Embryonic facial prominence (tissue), 1 donor: ENCODE measurements at regions not wholly inside any gene's neighbourhood (a gene's known extent, or its start where the extent isn't known, plus 50 kb on each side); places are given as distances from the start of the nearest gene placed in this dataset.
"Not testable (repeated sequence)": the region's sequence is repeated elsewhere in the genome, so short reads cannot be mapped to it uniquely, and the experiment has no call there.

Experiments
- DNase-seq: peaks from one replicate; pipeline ENCODE4 v3.0.0-alpha.2; 2016; ENCODE audit errors: extremely low spot score

DNA sequence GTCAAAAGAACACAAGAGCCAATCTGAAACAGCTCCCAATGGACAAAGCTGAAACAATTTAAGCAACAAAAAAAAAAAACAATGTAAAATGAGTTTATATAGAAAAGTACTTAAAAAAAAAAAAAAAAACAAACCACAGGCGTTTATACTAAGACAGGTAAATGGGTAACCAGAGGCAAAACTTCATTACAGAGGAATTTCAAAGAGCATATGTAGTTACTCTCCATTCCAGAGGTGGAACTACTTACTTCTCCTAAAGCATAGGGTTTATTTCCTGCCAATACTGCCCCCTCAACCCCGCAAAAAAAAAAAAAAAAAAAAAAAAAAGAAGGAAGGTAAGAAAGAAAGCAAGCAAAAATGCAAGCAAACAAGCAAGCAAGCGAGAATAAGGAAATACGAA lies 132.9 kb downstream of the LIG4 start:
- DNase-seq = no peak

DNA sequence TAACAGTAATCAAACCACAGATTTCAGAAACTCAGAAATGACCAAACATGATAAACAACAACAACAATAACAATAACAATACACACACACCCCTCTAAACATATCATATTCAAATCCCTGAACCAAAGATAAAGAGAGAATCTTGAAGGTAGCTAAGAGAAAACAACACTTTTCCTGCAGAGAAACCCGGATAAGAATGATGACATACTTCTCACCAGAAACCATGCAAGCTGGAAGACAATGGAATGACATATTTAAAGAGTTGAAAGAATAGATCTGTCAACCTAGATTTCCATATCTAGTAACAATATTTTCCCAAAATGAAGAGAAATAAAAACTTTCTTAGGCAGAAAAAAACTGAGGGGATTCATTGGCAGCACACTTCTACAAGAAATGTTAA lies 138.1 kb downstream of the LIG4 start:
- no peak for DNase-seq

DNA sequence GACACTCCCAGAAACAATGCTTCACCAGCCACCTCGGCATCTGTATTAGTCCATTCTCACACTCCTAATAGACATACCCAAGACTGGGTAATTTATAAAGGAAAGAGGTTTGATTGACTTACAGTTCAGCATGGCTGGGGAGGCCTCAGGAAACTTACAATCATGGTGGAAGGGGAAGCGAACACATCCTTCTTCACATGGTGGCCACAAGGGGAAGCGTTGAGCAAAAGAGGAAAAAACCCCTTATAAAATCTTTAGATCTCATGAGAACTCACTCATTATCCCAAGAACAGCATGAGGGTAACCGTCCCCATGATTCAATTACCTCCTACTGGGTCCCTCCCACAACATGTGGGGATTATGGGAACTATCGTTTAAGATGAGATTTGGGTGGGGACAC lies 140.9 kb downstream of the LIG4 start:
- DNase-seq = not testable (repeated sequence)

DNA sequence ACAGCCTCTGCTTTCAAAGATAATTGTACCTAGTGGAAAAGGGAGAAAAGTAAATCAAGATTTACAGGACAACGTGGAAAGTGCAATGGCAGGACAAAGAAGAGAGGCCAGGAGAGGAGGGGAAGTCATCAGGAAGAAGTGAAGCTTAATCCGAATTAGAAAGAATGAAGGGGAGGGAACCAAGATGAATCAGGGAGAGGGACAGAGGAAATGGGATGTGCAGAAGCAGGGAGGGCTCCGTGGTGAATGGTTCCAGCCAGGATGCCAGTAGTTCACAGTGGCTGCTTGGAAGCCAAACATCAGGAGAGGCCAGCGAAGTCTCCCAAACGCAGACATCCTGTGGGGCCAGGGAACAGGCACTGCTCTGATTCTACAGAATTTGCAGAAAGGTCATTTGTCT lies 144.4 kb downstream of the LIG4 start:
- DNase-seq = no peak

- DNase-seq = no peak
These were observed 144.8 kb downstream of the LIG4 start for GRCh38 chr13:108070491-108070890.

DNA sequence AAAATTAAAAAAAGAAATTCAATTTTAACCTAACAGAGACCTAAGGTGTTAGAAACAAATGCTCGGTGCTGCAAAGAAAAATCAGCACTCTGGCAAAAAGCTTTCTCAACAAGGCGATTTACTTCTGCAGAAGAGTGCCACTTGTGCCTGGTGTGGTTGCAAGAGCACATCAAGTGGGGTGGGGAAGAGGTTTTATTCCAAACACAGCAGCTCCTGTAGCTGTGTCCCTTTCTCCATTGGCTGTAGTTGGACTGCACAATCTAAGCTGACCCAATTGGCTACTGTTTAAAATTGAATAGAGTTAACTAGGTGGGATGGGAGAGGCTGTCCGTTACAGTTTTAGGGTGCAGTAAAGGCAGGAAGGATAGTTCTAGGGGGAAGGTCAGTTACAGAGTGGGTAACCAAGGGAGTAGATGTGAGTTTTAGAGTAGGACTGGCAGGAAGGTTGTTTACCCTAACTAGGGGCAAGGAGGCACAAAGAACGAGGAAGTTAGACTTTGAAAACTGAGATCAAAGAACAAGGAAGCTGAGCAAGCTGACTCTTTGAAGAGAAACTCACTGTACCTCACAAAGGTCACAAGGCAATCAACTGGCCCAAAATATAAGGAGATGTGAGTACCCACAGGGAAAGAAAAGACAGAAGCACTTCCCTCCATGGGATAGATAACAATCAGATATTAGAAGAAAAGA lies 145.7 kb downstream of the LIG4 start:
- DNase-seq = no peak

DNA sequence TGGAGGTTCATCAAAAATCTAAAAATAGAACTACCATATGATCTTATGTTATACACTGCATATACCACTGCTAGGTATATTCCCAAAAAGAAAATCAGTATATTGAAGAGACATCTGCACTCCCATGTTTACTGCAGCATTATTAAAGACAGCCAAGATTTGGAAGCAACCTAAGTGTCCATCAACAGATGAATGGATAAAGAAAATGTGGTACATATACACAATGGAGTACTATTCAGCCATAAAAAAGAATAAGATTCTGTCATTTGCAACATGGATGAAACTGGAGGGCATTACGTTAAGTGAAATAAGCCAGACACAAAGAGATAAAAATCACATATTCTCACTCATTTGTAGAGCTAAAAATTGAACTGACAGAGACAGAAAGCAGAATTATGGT lies 151.0 kb downstream of the LIG4 start:
- not testable (repeated sequence) for DNase-seq

- DNase-seq = no peak
These were observed 155.2 kb downstream of the LIG4 start for GRCh38 chr13:108060111-108060510.

DNA sequence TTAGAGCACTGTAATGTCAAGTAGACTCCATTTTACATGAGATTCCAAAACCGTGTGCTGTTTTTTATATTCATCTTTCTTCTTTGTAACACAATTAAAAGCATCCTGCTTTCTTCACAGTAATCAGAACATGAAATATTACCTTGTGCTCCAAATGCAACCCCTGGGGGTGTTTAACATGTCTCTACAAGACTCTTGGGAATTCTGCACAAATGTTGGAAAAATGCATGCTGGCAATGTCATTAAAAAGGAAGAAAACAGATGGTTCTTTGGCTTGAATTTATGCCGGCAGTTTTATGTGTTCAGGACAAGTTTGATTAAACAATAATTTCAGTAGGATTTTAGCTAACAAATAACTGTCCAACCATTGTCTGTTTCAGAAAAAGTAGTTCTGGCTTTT lies 159.1 kb downstream of the LIG4 start:
- DNase-seq = no peak

- DNase-seq = no peak
These were observed 166.1 kb downstream of the LIG4 start for GRCh38 chr13:108049211-108049610.

DNA sequence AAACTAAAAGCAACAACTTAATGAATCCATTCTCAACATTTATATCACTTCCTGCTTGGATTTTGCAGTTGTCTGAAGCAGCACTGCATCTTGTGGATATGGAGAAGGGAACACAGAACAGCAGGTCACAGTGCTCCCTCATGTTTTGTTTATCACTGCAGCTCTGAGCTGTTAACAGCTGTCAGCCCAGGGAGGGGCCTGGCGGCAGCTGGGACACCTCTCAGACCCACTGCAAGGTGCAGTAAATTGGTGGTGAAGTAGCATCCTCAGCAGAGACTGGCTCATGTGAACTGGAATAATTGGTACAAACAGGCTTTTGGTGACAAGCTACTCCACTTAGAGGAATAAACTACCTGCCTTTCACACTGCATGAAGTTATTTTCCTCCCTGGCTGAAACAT lies 170.4 kb downstream of the LIG4 start:
- DNase-seq = no peak

- not testable (repeated sequence) for DNase-seq
These were observed 172.5 kb downstream of the LIG4 start for GRCh38 chr13:108042866-108043265.

- no peak for DNase-seq
These were observed 178.0 kb downstream of the LIG4 start for GRCh38 chr13:108037348-108037747.

- no peak for DNase-seq
These were observed 178.9 kb downstream of the LIG4 start for GRCh38 chr13:108036411-108036932.

GRCh38 chr13:108034909-108035410 lies 180.4 kb downstream of the LIG4 start:
- DNase-seq = no peak

DNA sequence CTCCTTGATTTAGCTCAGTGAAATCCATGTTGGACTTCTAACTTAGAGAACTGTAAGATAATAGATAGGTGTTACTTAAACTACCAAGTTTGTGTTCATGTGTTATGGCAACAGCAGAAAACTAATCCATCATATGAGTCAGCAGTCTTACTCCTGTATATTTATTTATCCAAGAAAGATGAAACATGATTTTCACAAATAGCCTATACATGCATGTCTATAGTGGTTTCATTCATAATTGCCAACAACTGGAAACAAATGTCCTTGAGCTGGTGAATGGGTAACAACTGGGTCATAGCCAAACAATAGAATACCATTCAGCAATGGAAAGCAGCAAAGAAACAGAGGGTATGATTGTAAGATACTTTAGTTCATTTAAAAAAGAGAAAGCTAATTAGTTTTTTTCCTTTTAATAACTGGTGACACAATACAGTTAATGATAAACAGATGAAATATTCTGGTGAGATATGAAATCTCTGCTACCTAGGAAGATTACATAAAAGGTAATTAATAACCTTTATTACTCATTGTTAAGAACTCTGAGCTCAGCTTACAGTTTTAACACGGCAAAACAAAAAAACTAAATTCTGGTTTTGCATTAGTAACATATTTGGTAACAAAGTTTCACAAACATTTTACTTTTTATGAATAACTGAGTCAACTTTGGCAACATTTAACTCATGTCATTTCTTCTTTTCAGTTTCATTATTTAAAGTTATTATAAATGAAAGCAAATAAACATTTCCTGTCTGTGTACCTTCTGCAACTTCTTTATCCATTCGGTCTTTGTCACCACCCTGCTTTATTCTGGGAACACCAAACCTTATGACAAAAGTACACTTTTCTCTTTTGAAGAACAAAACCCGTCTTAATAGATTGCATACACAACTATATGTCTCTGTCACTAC lies 181.3 kb downstream of the LIG4 start:
- no peak for DNase-seq

DNA sequence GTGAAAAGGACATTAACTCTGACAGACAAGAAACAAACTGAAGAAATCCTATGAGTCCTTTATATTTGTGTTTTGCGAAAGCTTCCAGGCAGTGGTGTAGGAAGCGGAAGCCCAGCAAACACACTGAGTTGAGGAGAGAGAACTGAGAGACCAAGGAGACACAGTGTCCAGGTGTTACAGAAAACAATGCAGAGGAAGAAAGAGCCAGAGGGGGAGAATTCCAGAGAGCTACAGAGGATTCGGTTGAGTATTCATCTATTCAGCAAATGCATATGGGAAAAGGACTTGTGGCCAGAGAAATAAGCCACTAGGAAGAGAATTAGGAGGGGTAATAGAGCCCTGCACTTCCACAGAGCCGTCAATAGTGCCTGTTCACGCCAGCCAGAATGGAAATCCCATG lies 183.5 kb downstream of the LIG4 start:
- DNase-seq = no peak

- no peak for DNase-seq
These were observed 184.6 kb downstream of the LIG4 start for GRCh38 chr13:108030769-108031168.

GRCh38 chr13:108026680-108027410 lies 188.5 kb downstream of the LIG4 start:
- no peak for DNase-seq

DNA sequence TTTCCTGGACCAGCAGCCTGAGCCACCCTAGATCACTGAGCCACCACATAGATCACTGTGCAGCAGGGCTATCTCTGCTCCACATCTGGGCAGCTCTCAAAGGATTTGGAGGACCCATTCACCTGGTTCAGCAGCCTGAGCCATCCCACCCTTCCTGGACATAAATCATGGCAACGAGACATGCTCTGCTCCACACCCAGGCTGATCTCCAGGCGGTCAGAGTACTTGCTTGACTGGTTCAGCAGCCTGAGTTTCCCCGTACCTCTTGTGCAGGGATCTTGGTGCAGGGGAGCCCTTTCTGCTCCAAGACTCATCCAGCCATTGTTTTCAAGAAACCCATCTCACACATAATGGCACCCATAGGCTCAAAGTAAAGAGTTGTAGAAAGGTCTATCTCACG lies 195.3 kb downstream of the LIG4 start:
- no peak for DNase-seq

- no peak for DNase-seq
These were observed 196.9 kb downstream of the LIG4 start for GRCh38 chr13:108018371-108018870.

GRCh38 chr13:108006619-108007018 lies 208.7 kb downstream of the LIG4 start:
- DNase-seq = no peak
